GM23338 (cell line): ENCODE measurements at regions not wholly inside any gene's neighbourhood (a gene's known extent, or its start where the extent isn't known, plus 50 kb on each side); places are given as distances from the start of the nearest gene placed in this dataset.

Experiments used
- ATAC-seq: fragments of 200-7000 bp; cut with Tn5 transposase; 3 replicates; pipeline ENCODE4 v1.9.1; 2020
- DNase-seq: peaks from one replicate; pipeline ENCODE4 v3.0.0-alpha.2; 2015; ENCODE audit warnings: low spot score
- H2AFZ ChIP-seq: fragments of 200-600 bp; sonication (generic); 2 replicates; pipeline ENCODE4 v1.8.0; 2016; ENCODE audit warnings: antibody characterized with exemption, mild to moderate bottlenecking, moderate library complexity
- H3F3A ChIP-seq: fragments of 200-600 bp; sonication (generic); replicated peaks from 2 replicates; pipeline ENCODE4 v1.8.0; 2017; ENCODE audit warnings: antibody characterized with exemption, mixed run types, low read depth
- H3K27ac ChIP-seq: fragments of 200-600 bp; sonication (generic); 2 replicates; pipeline ENCODE4 v1.6.1; 2016; ENCODE audit warnings: low read depth
- H3K27me3 ChIP-seq: fragments of 200-600 bp; sonication (generic); 2 replicates; pipeline ENCODE4 v1.8.0; 2016; ENCODE audit warnings: mild to moderate bottlenecking, mixed run types, moderate library complexity; ENCODE audit not compliant: insufficient read depth
- H3K36me3 ChIP-seq: fragments of 200-600 bp; sonication (generic); 2 replicates; pipeline ENCODE4 v1.8.0; 2016; ENCODE audit warnings: mild to moderate bottlenecking; ENCODE audit not compliant: insufficient read depth
- H3K4me1 ChIP-seq: fragments of 200-600 bp; sonication (generic); 2 replicates; pipeline ENCODE4 v1.8.0; 2016; ENCODE audit warnings: mild to moderate bottlenecking, moderate library complexity; ENCODE audit not compliant: insufficient read depth
- H3K4me2 ChIP-seq: fragments of 200-600 bp; sonication (generic); 2 replicates; pipeline ENCODE4 v1.7.1; 2017; ENCODE audit warnings: mixed run types
- H3K4me3 ChIP-seq: fragments of 200-600 bp; sonication (generic); 2 replicates; pipeline ENCODE4 v1.6.1; 2016; ENCODE audit warnings: mixed run types
- H3K79me2 ChIP-seq: fragments of 200-600 bp; sonication (generic); replicated peaks from 2 replicates; pipeline ENCODE4 v1.8.0; 2017; ENCODE audit warnings: mild to moderate bottlenecking; ENCODE audit not compliant: insufficient read depth
- H3K9me2 ChIP-seq: fragments of 200-600 bp; sonication (generic); 2 replicates; pipeline ENCODE4 v1.8.0; 2017; ENCODE audit not compliant: insufficient read depth
- H4K20me1 ChIP-seq: fragments of 200-600 bp; sonication (generic); replicated peaks from 2 replicates; pipeline ENCODE4 v1.8.0; 2017; ENCODE audit warnings: mild to moderate bottlenecking; ENCODE audit not compliant: insufficient read depth
- H3K27ac Mint-ChIP-seq: 2 replicates; pipeline ENCODE4 v1.8.0; 2020; ENCODE audit warnings: inconsistent platforms, mild to moderate bottlenecking, moderate library complexity, mixed read lengths
- H3K27me3 Mint-ChIP-seq: 3 replicates; pipeline ENCODE4 v1.8.0; 2022; ENCODE audit warnings: low read depth, mild to moderate bottlenecking, moderate library complexity, mixed read lengths, inconsistent platforms; ENCODE audit not compliant: insufficient read depth, poor library complexity
- H3K36me3 Mint-ChIP-seq: 3 replicates; pipeline ENCODE4 v1.8.0; 2021; ENCODE audit warnings: low read depth, mild to moderate bottlenecking, inconsistent platforms, moderate library complexity, mixed read lengths
- H3K4me1 Mint-ChIP-seq: 3 replicates; pipeline ENCODE4 v1.8.0; 2020; ENCODE audit warnings: mild to moderate bottlenecking, inconsistent platforms, mixed read lengths
- H3K4me3 Mint-ChIP-seq: 3 replicates; pipeline ENCODE4 v1.8.0; 2021; ENCODE audit warnings: moderate library complexity, mild to moderate bottlenecking, inconsistent platforms, mixed read lengths
- H3K9me3 Mint-ChIP-seq: 3 replicates; pipeline ENCODE4 v1.8.0; 2020; ENCODE audit warnings: moderate library complexity, mild to moderate bottlenecking, inconsistent platforms, mixed read lengths
- EZH2phosphoT487 ChIP-seq: fragments of 200-600 bp; sonication (generic); IDR thresholded peaks from one replicate; pipeline ENCODE4 v1.8.1; 2018; ENCODE audit warnings: antibody characterized with exemption; ENCODE audit not compliant: unreplicated experiment
- JUNB ChIP-seq: IDR thresholded peaks from one replicate; pipeline ENCODE4 v1.6.1; 2016; ENCODE audit warnings: antibody characterized with exemption; ENCODE audit not compliant: unreplicated experiment
- REST ChIP-seq: IDR thresholded peaks from one replicate; pipeline ENCODE4 v1.6.1; 2018; ENCODE audit warnings: antibody characterized with exemption; ENCODE audit not compliant: unreplicated experiment
- STAT1 ChIP-seq: IDR thresholded peaks from one replicate; pipeline ENCODE4 v1.6.1; 2016; ENCODE audit warnings: antibody characterized with exemption; ENCODE audit not compliant: unreplicated experiment
- ZNF114 ChIP-seq: fragments of 250-450 bp; sonication (Bioruptor Pico); IDR thresholded peaks from 2 replicates; pipeline ENCODE4 v1.5.0; 2020; ENCODE audit warnings: mild to moderate bottlenecking, moderate library complexity
- ZNF331 ChIP-seq: fragments of 250-450 bp; sonication (Bioruptor Pico); IDR thresholded peaks from 2 replicates; pipeline ENCODE4 v1.5.0; 2020; ENCODE audit warnings: low read depth, mild to moderate bottlenecking, moderate library complexity
- ZNF462 ChIP-seq: fragments of 250-450 bp; sonication (Bioruptor Pico); IDR thresholded peaks from 2 replicates; pipeline ENCODE4 v1.5.0; 2020; ENCODE audit warnings: mild to moderate bottlenecking, moderate library complexity
- TF ChIP-seq, protein P1 (sequence below): IDR thresholded peaks from 2 replicates; pipeline ENCODE4 v1.6.1; 2016; ENCODE audit warnings: antibody characterized with exemption
- TF ChIP-seq, protein P2 (sequence below), 2 experiments: fragments of 200-600 bp in 1 of 2; sonication (generic) in 1 of 2; conservative IDR thresholded peaks; 2 replicates each; pipeline versions ENCODE4 v1.5.1 to v1.6.1; 2016 to 2017; ENCODE audit warnings: antibody characterized with exemption in 2 of 2, low read depth in 2 of 2, mild to moderate bottlenecking in 2 of 2, moderate library complexity in 1 of 2

DNA sequence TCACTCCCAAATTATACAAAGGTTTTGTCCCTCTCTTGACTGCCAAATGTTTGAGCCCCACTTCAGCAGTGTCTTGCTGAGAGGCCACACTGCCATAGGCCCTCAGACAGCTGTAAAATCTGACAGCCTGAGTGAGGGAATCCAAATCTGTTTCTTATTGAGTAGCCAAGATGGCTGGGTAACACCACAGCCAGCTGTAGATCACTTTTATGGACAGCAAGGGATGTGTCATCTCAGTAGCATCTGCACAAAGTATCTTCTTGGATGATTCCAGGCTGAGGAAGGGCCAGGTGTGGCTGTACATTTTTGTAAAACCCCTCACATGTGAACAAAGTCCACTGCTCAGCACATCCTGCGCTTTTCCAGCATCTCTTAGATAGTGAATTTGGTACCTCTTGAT, 237.0 kb upstream of the LRTM1 start:
- Histone ChIP-seq H3F3A (no peaks in the 10 kb centered on the region), H3K36me3 (no peaks in the 10 kb centered on the region), H3K4me3 (no peak overlapping the region), H3K27ac (no peak overlapping the region), H3K9me2 (peaks cover 16% of the 10 kb centered on the region; the same call in 1 of the 2 replicates), H3K27me3 (no peaks in the 10 kb centered on the region), H3K79me2 (no peaks in the 10 kb centered on the region), H4K20me1 (no peaks in the 10 kb centered on the region), H3K4me2 (no peak overlapping the region), H3K4me1 (no peaks in the 10 kb centered on the region), H2AFZ (no peak overlapping the region)
- Mint-ChIP-seq H3K36me3 (no peaks in the 10 kb centered on the region), H3K4me3 (no peak overlapping the region), H3K27ac (no peak overlapping the region), H3K9me3 (no peaks in the 10 kb centered on the region; the same call in 2 of the 3 replicates), H3K27me3 (peaks cover 2% of the 10 kb centered on the region), H3K4me1 (peaks cover 3% of the 10 kb centered on the region; the same call in 2 of the 3 replicates)
- TF ChIP-seq, protein P1, sequence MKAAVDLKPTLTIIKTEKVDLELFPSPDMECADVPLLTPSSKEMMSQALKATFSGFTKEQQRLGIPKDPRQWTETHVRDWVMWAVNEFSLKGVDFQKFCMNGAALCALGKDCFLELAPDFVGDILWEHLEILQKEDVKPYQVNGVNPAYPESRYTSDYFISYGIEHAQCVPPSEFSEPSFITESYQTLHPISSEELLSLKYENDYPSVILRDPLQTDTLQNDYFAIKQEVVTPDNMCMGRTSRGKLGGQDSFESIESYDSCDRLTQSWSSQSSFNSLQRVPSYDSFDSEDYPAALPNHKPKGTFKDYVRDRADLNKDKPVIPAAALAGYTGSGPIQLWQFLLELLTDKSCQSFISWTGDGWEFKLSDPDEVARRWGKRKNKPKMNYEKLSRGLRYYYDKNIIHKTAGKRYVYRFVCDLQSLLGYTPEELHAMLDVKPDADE: no peak
- TF ChIP-seq EZH2phosphoT487: no peak
- TF ChIP-seq, protein P2, sequence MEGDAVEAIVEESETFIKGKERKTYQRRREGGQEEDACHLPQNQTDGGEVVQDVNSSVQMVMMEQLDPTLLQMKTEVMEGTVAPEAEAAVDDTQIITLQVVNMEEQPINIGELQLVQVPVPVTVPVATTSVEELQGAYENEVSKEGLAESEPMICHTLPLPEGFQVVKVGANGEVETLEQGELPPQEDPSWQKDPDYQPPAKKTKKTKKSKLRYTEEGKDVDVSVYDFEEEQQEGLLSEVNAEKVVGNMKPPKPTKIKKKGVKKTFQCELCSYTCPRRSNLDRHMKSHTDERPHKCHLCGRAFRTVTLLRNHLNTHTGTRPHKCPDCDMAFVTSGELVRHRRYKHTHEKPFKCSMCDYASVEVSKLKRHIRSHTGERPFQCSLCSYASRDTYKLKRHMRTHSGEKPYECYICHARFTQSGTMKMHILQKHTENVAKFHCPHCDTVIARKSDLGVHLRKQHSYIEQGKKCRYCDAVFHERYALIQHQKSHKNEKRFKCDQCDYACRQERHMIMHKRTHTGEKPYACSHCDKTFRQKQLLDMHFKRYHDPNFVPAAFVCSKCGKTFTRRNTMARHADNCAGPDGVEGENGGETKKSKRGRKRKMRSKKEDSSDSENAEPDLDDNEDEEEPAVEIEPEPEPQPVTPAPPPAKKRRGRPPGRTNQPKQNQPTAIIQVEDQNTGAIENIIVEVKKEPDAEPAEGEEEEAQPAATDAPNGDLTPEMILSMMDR (conservative IDR thresholded peaks at IDR 0.05; ENCODE audit: low read depth in 2 of 2): no peak
- TF ChIP-seq ZNF331: no peak
- TF ChIP-seq STAT1: no peak
- no peak for TF ChIP-seq ZNF462 (CRISPR knock-in tag)
- no peak for TF ChIP-seq ZNF114
- no peak for TF ChIP-seq REST
- no peak for TF ChIP-seq JUNB
- DNase-seq (no peak), ATAC-seq (no peak)
